ENCODE measurements at regions not wholly inside any gene's neighbourhood (a gene's known extent, or its start where the extent isn't known, plus 50 kb on each side); places are given as distances from the start of the nearest gene placed in this dataset.

DNA sequence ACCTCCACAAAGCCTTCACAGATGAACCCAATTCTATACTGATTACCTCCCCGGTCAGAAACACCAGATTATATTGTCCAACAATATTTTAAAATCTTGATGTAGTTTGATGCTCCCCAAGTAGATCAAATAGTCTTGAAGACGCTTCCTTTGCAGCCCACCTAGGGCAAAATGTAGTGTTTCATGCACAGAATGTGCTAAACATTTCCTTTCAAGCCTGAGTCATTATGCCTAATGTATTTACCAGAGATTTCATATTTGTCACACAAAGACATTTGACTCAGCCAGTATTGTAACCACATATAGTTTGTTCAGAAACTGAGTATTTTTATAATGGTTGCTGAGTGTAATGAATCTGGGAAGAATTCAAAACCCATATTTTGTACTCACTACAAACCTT is 1396.8 kb downstream of the LRRC4C start:
- WGBS (ENCODE audit: insufficient coverage): 100% methylated on average over 1 of the region's 2 CpGs
- H3K27ac ChIP-seq (ENCODE audit: insufficient read depth in 1 of 2, low read depth in 1 of 2, low read length in 2 of 2, poor library complexity in 1 of 2, severe bottlenecking in 2 of 2): no peak overlapping the region
- ChIA-PET POLR2A (no interaction called here), CTCF (interaction anchor here (0.7 kb wide), 1 partner anchor 38 kb away, joined by 3 read pairs; no protein-coding TSS in a partner anchor)
- peak in 1 of 3 donors; percentile 6 for DNase-seq
- H3K36me3 ChIP-seq (ENCODE audit: control insufficient read depth in 4 of 4, insufficient read depth in 4 of 4, low read length in 3 of 4): no peaks in the 10 kb centered on the region
- no peak overlapping the region for H3K4me3 ChIP-seq (ENCODE audit: control insufficient read depth in 1 of 7, extremely low read depth in 1 of 7, insufficient read depth in 4 of 7, low read depth in 2 of 7, low read length in 6 of 7)
- H3K27me3 ChIP-seq (replicated peaks in 2 of 5; ENCODE audit: control insufficient read depth in 4 of 5, insufficient read depth in 5 of 5, low read length in 4 of 5): no peaks in the 10 kb centered on the region
- no peaks in the 10 kb centered on the region for H3K4me1 ChIP-seq (ENCODE audit: control extremely low read depth in 1 of 4, control insufficient read depth in 4 of 4, insufficient read depth in 4 of 4, low read length in 3 of 4)
- H3K9me3 ChIP-seq (ENCODE audit: control extremely low read depth in 1 of 5, control insufficient read depth in 4 of 5, insufficient read depth in 2 of 5, low read depth in 1 of 5, low read length in 4 of 5): no peaks in the 10 kb centered on the region

DNA sequence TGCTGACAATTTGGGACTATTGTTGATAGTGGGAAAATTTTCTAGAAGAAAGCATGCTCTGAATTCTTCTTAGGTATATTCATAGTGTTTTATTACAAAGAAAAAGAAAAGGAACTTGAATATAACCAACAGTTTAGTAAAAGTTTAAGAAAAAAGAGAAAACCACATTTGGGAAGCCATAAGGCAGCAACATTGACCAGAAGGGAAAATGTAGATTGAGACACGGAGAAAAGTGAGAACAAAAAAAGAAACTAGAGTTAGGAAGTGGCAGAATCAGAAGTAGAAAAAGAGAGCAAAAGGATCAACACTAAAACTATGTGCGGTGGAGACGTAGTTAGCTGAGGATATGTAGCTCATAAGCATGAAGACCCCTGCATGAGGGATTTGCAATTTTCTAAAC is 1398.2 kb downstream of the LRRC4C start:
- ChIA-PET CTCF (no interaction called here), POLR2A (no interaction called here)
- DNase-seq: no peak
- H3K9me3 ChIP-seq (ENCODE audit: control extremely low read depth in 1 of 5, control insufficient read depth in 4 of 5, insufficient read depth in 2 of 5, low read depth in 1 of 5, low read length in 4 of 5): no peaks in the 10 kb centered on the region
- 78% methylated on average over 3 of the region's 3 CpGs for WGBS (ENCODE audit: insufficient coverage)
- no peak overlapping the region for H3K4me3 ChIP-seq (ENCODE audit: control insufficient read depth in 1 of 7, extremely low read depth in 1 of 7, insufficient read depth in 4 of 7, low read depth in 2 of 7, low read length in 6 of 7)
- H3K27me3 ChIP-seq (replicated peaks in 2 of 5; ENCODE audit: control insufficient read depth in 4 of 5, insufficient read depth in 5 of 5, low read length in 4 of 5): no peaks in the 10 kb centered on the region
- H3K27ac ChIP-seq (ENCODE audit: insufficient read depth in 1 of 2, low read depth in 1 of 2, low read length in 2 of 2, poor library complexity in 1 of 2, severe bottlenecking in 2 of 2): no peak overlapping the region
- no peaks in the 10 kb centered on the region for H3K4me1 ChIP-seq (ENCODE audit: control extremely low read depth in 1 of 4, control insufficient read depth in 4 of 4, insufficient read depth in 4 of 4, low read length in 3 of 4)
- no peaks in the 10 kb centered on the region for H3K36me3 ChIP-seq (ENCODE audit: control insufficient read depth in 4 of 4, insufficient read depth in 4 of 4, low read length in 3 of 4)

GRCh38 chr11:40054631-40055030 is 1404.8 kb downstream of the LRRC4C start:
- no peak overlapping the region for H3K27ac ChIP-seq (ENCODE audit: insufficient read depth in 1 of 2, low read depth in 1 of 2, low read length in 2 of 2, poor library complexity in 1 of 2, severe bottlenecking in 2 of 2)
- no peaks in the 10 kb centered on the region for H3K36me3 ChIP-seq (ENCODE audit: control insufficient read depth in 4 of 4, insufficient read depth in 4 of 4, low read length in 3 of 4)
- H3K4me3 ChIP-seq (ENCODE audit: control insufficient read depth in 1 of 7, extremely low read depth in 1 of 7, insufficient read depth in 4 of 7, low read depth in 2 of 7, low read length in 6 of 7): no peak overlapping the region
- DNase-seq: no peak
- H3K4me1 ChIP-seq (ENCODE audit: control extremely low read depth in 1 of 4, control insufficient read depth in 4 of 4, insufficient read depth in 4 of 4, low read length in 3 of 4): no peaks in the 10 kb centered on the region
- no peaks in the 10 kb centered on the region for H3K27me3 ChIP-seq (replicated peaks in 2 of 5; ENCODE audit: control insufficient read depth in 4 of 5, insufficient read depth in 5 of 5, low read length in 4 of 5)
- no peaks in the 10 kb centered on the region for H3K9me3 ChIP-seq (ENCODE audit: control extremely low read depth in 1 of 5, control insufficient read depth in 4 of 5, insufficient read depth in 2 of 5, low read depth in 1 of 5, low read length in 4 of 5)
- CTCF ChIA-PET: no interaction called here
- POLR2A ChIA-PET: no interaction called here

DNA sequence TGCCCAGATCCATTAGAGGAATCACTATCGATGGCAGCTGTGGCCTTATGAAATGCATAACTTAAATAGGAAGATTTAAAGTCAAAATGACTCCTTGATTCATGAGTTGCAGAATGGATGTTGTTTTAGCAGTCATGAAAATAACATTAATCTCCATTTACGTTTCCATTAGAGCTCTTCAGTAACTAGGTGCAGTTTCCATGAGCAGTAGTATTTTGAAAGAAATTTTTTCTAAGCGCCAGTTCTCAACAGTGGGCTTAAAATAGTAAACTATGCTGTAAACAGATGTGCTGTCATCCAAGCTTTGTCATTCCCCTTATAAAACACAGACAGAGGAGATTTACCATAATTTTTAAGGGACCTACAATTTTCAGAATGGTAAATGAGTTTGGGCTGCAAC is 1414.1 kb downstream of the LRRC4C start:
- peaks cover 0 to 2% (median 0%) of the 10 kb centered on the region in 5 experiments for H3K9me3 ChIP-seq (ENCODE audit: control extremely low read depth in 1 of 5, control insufficient read depth in 4 of 5, insufficient read depth in 2 of 5, low read depth in 1 of 5, low read length in 4 of 5)
- no peak overlapping the region for H3K27ac ChIP-seq (ENCODE audit: insufficient read depth in 1 of 2, low read depth in 1 of 2, low read length in 2 of 2, poor library complexity in 1 of 2, severe bottlenecking in 2 of 2)
- ChIA-PET CTCF (no interaction called here), POLR2A (no interaction called here)
- H3K27me3 ChIP-seq (replicated peaks in 2 of 5; ENCODE audit: control insufficient read depth in 4 of 5, insufficient read depth in 5 of 5, low read length in 4 of 5): no peaks in the 10 kb centered on the region
- no peaks in the 10 kb centered on the region for H3K36me3 ChIP-seq (ENCODE audit: control insufficient read depth in 4 of 4, insufficient read depth in 4 of 4, low read length in 3 of 4)
- WGBS (ENCODE audit: insufficient coverage): no CpG with 5 or more reads among the region's 3 CpGs
- no peak overlapping the region for H3K4me3 ChIP-seq (ENCODE audit: control insufficient read depth in 1 of 7, extremely low read depth in 1 of 7, insufficient read depth in 4 of 7, low read depth in 2 of 7, low read length in 6 of 7)
- no peaks in the 10 kb centered on the region for H3K4me1 ChIP-seq (ENCODE audit: control extremely low read depth in 1 of 4, control insufficient read depth in 4 of 4, insufficient read depth in 4 of 4, low read length in 3 of 4)
- DNase-seq: no peak

- H3K27me3 ChIP-seq (replicated peaks in 2 of 5; ENCODE audit: control insufficient read depth in 4 of 5, insufficient read depth in 5 of 5, low read length in 4 of 5): no peaks in the 10 kb centered on the region
- H3K36me3 ChIP-seq (ENCODE audit: control insufficient read depth in 4 of 4, insufficient read depth in 4 of 4, low read length in 3 of 4): no peaks in the 10 kb centered on the region
- WGBS (ENCODE audit: insufficient coverage): no CpG with 5 or more reads among the region's 2 CpGs
- H3K4me1 ChIP-seq (ENCODE audit: control extremely low read depth in 1 of 4, control insufficient read depth in 4 of 4, insufficient read depth in 4 of 4, low read length in 3 of 4): no peaks in the 10 kb centered on the region
- ChIA-PET POLR2A (no interaction called here), CTCF (interaction anchor here (0.7 to 1.1 kb wide), 2 partner anchors 224 to 257 kb away, joined by 3 to 7 read pairs; no protein-coding TSS in a partner anchor)
- H3K9me3 ChIP-seq (ENCODE audit: control extremely low read depth in 1 of 5, control insufficient read depth in 4 of 5, insufficient read depth in 2 of 5, low read depth in 1 of 5, low read length in 4 of 5): peaks cover 0 to 2% (median 0%) of the 10 kb centered on the region in 5 experiments
- no peak overlapping the region for H3K4me3 ChIP-seq (ENCODE audit: control insufficient read depth in 1 of 7, extremely low read depth in 1 of 7, insufficient read depth in 4 of 7, low read depth in 2 of 7, low read length in 6 of 7)
- no peak overlapping the region for H3K27ac ChIP-seq (ENCODE audit: insufficient read depth in 1 of 2, low read depth in 1 of 2, low read length in 2 of 2, poor library complexity in 1 of 2, severe bottlenecking in 2 of 2)
- no peak for DNase-seq
These were observed 1422.4 kb downstream of the LRRC4C start for GRCh38 chr11:40037005-40037404.

DNA sequence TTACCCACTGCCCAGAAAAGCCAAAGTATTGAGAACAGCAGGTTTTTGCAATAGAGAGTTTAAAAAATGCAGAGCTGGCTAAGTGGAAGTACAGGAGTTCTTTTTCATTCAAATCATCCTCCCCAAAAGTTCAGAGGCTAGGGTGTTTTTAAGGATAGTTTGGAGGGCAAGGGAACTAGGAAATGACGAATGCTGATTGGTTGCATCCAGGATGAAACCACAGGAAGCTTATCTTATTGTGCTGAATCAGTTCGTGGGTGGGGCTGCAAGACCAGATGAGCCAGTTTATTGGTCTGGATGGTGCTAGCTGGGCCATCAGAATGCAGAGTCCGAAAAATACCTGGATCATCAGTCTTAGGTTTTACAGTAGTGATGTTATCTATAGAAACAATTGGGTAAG is 1427.1 kb downstream of the LRRC4C start:
- DNase-seq: no peak
- WGBS (ENCODE audit: insufficient coverage): 90% methylated on average over 3 of the region's 3 CpGs
- Histone ChIP-seq H3K27ac (ENCODE audit: insufficient read depth in 1 of 2, low read depth in 1 of 2, low read length in 2 of 2, poor library complexity in 1 of 2, severe bottlenecking in 2 of 2) (no peak overlapping the region), H3K9me3 (ENCODE audit: control extremely low read depth in 1 of 5, control insufficient read depth in 4 of 5, insufficient read depth in 2 of 5, low read depth in 1 of 5, low read length in 4 of 5) (peaks cover 0 to 2% (median 0%) of the 10 kb centered on the region in 5 experiments), H3K36me3 (ENCODE audit: control insufficient read depth in 4 of 4, insufficient read depth in 4 of 4, low read length in 3 of 4) (no peaks in the 10 kb centered on the region), H3K4me1 (ENCODE audit: control extremely low read depth in 1 of 4, control insufficient read depth in 4 of 4, insufficient read depth in 4 of 4, low read length in 3 of 4) (no peaks in the 10 kb centered on the region), H3K4me3 (ENCODE audit: control insufficient read depth in 1 of 7, extremely low read depth in 1 of 7, insufficient read depth in 4 of 7, low read depth in 2 of 7, low read length in 6 of 7) (no peak overlapping the region), H3K27me3 (replicated peaks in 2 of 5; ENCODE audit: control insufficient read depth in 4 of 5, insufficient read depth in 5 of 5, low read length in 4 of 5) (no peaks in the 10 kb centered on the region)
- CTCF ChIA-PET: no interaction called here
- POLR2A ChIA-PET: no interaction called here

- 92% methylated on average over 2 of the region's 2 CpGs for WGBS (ENCODE audit: insufficient coverage)
- Histone ChIP-seq H3K36me3 (ENCODE audit: control insufficient read depth in 4 of 4, insufficient read depth in 4 of 4, low read length in 3 of 4) (no peaks in the 10 kb centered on the region), H3K9me3 (ENCODE audit: control extremely low read depth in 1 of 5, control insufficient read depth in 4 of 5, insufficient read depth in 2 of 5, low read depth in 1 of 5, low read length in 4 of 5) (peaks cover 0 to 2% (median 0%) of the 10 kb centered on the region in 5 experiments), H3K4me3 (ENCODE audit: control insufficient read depth in 1 of 7, extremely low read depth in 1 of 7, insufficient read depth in 4 of 7, low read depth in 2 of 7, low read length in 6 of 7) (no peak overlapping the region), H3K4me1 (ENCODE audit: control extremely low read depth in 1 of 4, control insufficient read depth in 4 of 4, insufficient read depth in 4 of 4, low read length in 3 of 4) (no peaks in the 10 kb centered on the region), H3K27me3 (replicated peaks in 2 of 5; ENCODE audit: control insufficient read depth in 4 of 5, insufficient read depth in 5 of 5, low read length in 4 of 5) (no peaks in the 10 kb centered on the region), H3K27ac (ENCODE audit: insufficient read depth in 1 of 2, low read depth in 1 of 2, low read length in 2 of 2, poor library complexity in 1 of 2, severe bottlenecking in 2 of 2) (no peak overlapping the region)
- DNase-seq: no peak
- ChIA-PET POLR2A (no interaction called here), CTCF (no interaction called here)
These were observed 1428.6 kb downstream of the LRRC4C start for GRCh38 chr11:40030867-40031266.

Data from common myeloid progenitor, CD34-positive (primary cell).